ENCODE measurements at regions not wholly inside any gene's neighbourhood (a gene's known extent, or its start where the extent isn't known, plus 50 kb on each side); places are given as distances from the start of the nearest gene placed in this dataset.

GRCh38 chr12:47023311-47023710, 56.1 kb upstream of the PCED1B start:
- TF ChIP-seq POLR2AphosphoS5 (IDR thresholded peaks at IDR 0.05; ENCODE audit: low read depth, low read length) (no peak), CTCF (IDR thresholded peaks at IDR 0.05 in 2 of 3, conservative IDR thresholded peaks at IDR 0.05 in 1 of 3; ENCODE audit: borderline replicate concordance in 1 of 3, insufficient read depth in 1 of 3, low read depth in 2 of 3, low read length in 2 of 3) (no peak), SP1 (IDR thresholded peaks at IDR 0.05; ENCODE audit: low read depth) (no peak), EGR1 (IDR thresholded peaks at IDR 0.05; ENCODE audit: low read depth) (no peak), POLR2A (IDR thresholded peaks at IDR 0.05; ENCODE audit: borderline replicate concordance, extremely low read depth, insufficient read depth, insufficient read length) (no peak), CEBPB (IDR thresholded peaks at IDR 0.05; ENCODE audit: low read depth) (no peak), ZNF274 (IDR thresholded peaks at IDR 0.05; ENCODE audit: low read depth, low read length) (no peak)
